Panc1 (cell line): ENCODE measurements at regions not wholly inside any gene's neighbourhood (a gene's known extent, or its start where the extent isn't known, plus 50 kb on each side); places are given as distances from the start of the nearest gene placed in this dataset.

Source experiments
- ATAC-seq: fragments of 200-7000 bp; cut with Tn5 transposase; 2 replicates; pipeline ENCODE4 v1.9.1; 2020; ENCODE audit warnings: mild to moderate bottlenecking, moderate library complexity
- BruUV-seq: library from RNA; stranded (reverse); fragments of 400-500 nt; replicated peaks from 2 replicates; lab custom pipeline; 2021; lab: Mats Ljungman, UMichigan
- CTCF ChIA-PET: fragments of 300-600 bp; sonication (Branson Sonifier 250); formaldehyde crosslinking; loops from one replicate; lab custom pipeline; 2022; ENCODE audit warnings: antibody characterized with exemption; lab: Charles Lee
- POLR2A ChIA-PET: fragments of 300-600 bp; sonication (Branson Sonifier 250); formaldehyde crosslinking; loops from one replicate; lab custom pipeline; 2022; ENCODE audit warnings: antibody characterized with exemption; lab: Charles Lee
- DNase-seq: peaks from one replicate; pipeline ENCODE4 v3.0.0-alpha.2; 2010; ENCODE audit warnings: low read depth, low spot score
- H3K27ac ChIP-seq: 2 replicates; pipeline ENCODE4 v1.5.1; 2011; ENCODE audit warnings: mild to moderate bottlenecking, low read length, inconsistent platforms
- H3K27me3 ChIP-seq: fragments of 200-500 bp; sonication (Bioruptor generic); 2 replicates; pipeline ENCODE4 v1.6.0; 2014; ENCODE audit warnings: low read length, inconsistent platforms; ENCODE audit not compliant: control insufficient read depth, insufficient read depth
- H3K36me3 ChIP-seq: fragments of 200-500 bp; sonication (Bioruptor generic); 2 replicates; pipeline ENCODE4 v1.5.1; 2014; ENCODE audit warnings: inconsistent platforms, mild to moderate bottlenecking, low read length, moderate library complexity; ENCODE audit not compliant: control insufficient read depth, insufficient read depth
- H3K4me1 ChIP-seq: 2 replicates; pipeline ENCODE4 v1.5.1; 2011; ENCODE audit warnings: inconsistent platforms, mild to moderate bottlenecking, low read length, moderate library complexity; ENCODE audit not compliant: control insufficient read depth, insufficient read depth
- H3K4me3 ChIP-seq, 2 experiments: 2 replicates each; pipeline ENCODE4 v1.5.1; 2011 to 2012; ENCODE audit warnings: low read depth in 2 of 2, low read length in 2 of 2, mild to moderate bottlenecking in 2 of 2, inconsistent platforms in 1 of 2, moderate library complexity in 1 of 2
- H3K9me3 ChIP-seq: fragments of 200-500 bp; sonication (Bioruptor generic); 2 replicates; pipeline ENCODE4 v1.5.1; 2014; ENCODE audit warnings: low read depth, mild to moderate bottlenecking, inconsistent platforms, low read length, moderate library complexity; ENCODE audit not compliant: control insufficient read depth, insufficient read depth
- POLR2AphosphoS5 ChIP-seq: IDR thresholded peaks from 2 replicates; pipeline ENCODE4 v1.6.1; 2012; ENCODE audit warnings: mild to moderate bottlenecking, low read depth, low read length, moderate library complexity
- SIN3A ChIP-seq: IDR thresholded peaks from 2 replicates; pipeline ENCODE4 v1.6.1; 2012; ENCODE audit warnings: low read depth, mild to moderate bottlenecking, low read length, moderate library complexity, borderline replicate concordance; ENCODE audit not compliant: insufficient read depth
- TCF7L2 ChIP-seq: IDR thresholded peaks from 2 replicates; pipeline ENCODE4 v1.6.1; 2011; ENCODE audit warnings: mild to moderate bottlenecking, low read depth, low read length, inconsistent platforms
- in situ Hi-C: cut with HindIII; loops from 2 replicates; pipeline ENCODE4 v1.10.0; 2016; ENCODE audit warnings: low sequenced_read_pairs, low pct_unique_long_range_greater_than_20kb
- intact Hi-C: fragments of 100-400 bp; cut with micrococcal nuclease; formaldehyde crosslinking; loops from one replicate; pipeline ENCODE4 v1.10.0; 2022; ENCODE audit not compliant: unreplicated experiment
- TF ChIP-seq, protein P1 (sequence below), 2 experiments: IDR thresholded peaks; 2 replicates each; pipeline ENCODE4 v1.6.1; 2011 to 2012; ENCODE audit warnings: low read depth in 2 of 2, control low read depth in 1 of 2, low read length in 1 of 2, mild to moderate bottlenecking in 1 of 2, moderate library complexity in 1 of 2; ENCODE audit not compliant: insufficient read depth in 1 of 2
- TF ChIP-seq, protein P2 (sequence below): fragments of 450-650 bp; IDR thresholded peaks from 2 replicates; pipeline ENCODE4 v1.5.1; 2017; ENCODE audit warnings: mild to moderate bottlenecking

DNA sequence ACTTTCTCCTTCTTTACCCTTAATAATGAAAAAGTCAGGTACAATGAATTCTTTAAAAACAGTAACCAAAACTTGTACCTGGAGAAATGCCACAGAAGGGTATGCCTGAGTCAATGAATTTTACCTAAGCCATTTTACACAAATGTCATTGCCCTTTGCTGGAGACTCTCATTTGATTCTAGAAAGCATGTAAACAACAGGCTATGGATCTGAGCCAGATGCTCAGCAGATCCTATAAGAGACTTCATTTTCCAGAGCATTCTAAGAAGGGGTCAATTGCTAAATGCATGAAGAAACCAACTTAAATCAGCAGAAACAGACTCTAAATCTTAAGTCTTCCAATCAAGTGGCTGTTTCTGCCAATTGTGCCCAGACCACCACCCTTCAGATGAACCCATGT, 83.8 kb upstream of the GALNT15 start:
- intact Hi-C loops, result no loop called here

DNA sequence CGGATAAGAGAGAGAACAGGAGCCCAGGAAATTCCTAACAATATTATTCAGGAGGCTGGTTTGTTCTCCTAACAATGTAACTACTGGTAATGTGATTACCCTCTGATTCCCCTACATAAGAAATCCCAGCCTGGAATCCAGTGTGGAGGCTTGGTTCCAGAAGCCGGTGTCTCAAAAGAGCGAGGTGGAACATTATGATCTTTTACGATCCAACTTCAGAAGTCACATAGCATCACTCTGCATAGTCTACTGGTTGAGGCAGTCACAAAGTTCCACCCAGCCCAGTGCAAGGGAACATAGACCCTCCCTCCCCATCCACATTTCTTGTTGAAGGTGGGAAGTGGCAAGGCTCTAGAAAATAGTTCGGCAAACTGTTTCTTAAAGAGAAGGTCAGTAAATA, 81.6 kb upstream of the GALNT15 start:
- no peaks in the 10 kb centered on the region for H3K27me3 ChIP-seq
- H3K36me3 ChIP-seq, result no peaks in the 10 kb centered on the region
- TF ChIP-seq TCF7L2 (no peak), SIN3A (no peak), POLR2AphosphoS5 (no peak)
- TF ChIP-seq, protein P1, sequence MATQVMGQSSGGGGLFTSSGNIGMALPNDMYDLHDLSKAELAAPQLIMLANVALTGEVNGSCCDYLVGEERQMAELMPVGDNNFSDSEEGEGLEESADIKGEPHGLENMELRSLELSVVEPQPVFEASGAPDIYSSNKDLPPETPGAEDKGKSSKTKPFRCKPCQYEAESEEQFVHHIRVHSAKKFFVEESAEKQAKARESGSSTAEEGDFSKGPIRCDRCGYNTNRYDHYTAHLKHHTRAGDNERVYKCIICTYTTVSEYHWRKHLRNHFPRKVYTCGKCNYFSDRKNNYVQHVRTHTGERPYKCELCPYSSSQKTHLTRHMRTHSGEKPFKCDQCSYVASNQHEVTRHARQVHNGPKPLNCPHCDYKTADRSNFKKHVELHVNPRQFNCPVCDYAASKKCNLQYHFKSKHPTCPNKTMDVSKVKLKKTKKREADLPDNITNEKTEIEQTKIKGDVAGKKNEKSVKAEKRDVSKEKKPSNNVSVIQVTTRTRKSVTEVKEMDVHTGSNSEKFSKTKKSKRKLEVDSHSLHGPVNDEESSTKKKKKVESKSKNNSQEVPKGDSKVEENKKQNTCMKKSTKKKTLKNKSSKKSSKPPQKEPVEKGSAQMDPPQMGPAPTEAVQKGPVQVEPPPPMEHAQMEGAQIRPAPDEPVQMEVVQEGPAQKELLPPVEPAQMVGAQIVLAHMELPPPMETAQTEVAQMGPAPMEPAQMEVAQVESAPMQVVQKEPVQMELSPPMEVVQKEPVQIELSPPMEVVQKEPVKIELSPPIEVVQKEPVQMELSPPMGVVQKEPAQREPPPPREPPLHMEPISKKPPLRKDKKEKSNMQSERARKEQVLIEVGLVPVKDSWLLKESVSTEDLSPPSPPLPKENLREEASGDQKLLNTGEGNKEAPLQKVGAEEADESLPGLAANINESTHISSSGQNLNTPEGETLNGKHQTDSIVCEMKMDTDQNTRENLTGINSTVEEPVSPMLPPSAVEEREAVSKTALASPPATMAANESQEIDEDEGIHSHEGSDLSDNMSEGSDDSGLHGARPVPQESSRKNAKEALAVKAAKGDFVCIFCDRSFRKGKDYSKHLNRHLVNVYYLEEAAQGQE (IDR thresholded peaks at IDR 0.05; ENCODE audit: insufficient read depth in 1 of 2, low read depth in 2 of 2, low read length in 1 of 2), result no peak
- TF ChIP-seq, protein P2, sequence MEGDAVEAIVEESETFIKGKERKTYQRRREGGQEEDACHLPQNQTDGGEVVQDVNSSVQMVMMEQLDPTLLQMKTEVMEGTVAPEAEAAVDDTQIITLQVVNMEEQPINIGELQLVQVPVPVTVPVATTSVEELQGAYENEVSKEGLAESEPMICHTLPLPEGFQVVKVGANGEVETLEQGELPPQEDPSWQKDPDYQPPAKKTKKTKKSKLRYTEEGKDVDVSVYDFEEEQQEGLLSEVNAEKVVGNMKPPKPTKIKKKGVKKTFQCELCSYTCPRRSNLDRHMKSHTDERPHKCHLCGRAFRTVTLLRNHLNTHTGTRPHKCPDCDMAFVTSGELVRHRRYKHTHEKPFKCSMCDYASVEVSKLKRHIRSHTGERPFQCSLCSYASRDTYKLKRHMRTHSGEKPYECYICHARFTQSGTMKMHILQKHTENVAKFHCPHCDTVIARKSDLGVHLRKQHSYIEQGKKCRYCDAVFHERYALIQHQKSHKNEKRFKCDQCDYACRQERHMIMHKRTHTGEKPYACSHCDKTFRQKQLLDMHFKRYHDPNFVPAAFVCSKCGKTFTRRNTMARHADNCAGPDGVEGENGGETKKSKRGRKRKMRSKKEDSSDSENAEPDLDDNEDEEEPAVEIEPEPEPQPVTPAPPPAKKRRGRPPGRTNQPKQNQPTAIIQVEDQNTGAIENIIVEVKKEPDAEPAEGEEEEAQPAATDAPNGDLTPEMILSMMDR, result no peak
- DNase-seq (no peak), ATAC-seq (no peak)
- H3K27ac ChIP-seq, result no peak overlapping the region
- H3K4me1 ChIP-seq, result no peaks in the 10 kb centered on the region
- H3K9me3 ChIP-seq, result no peaks in the 10 kb centered on the region
- intact Hi-C loops, result no loop called here
- in situ Hi-C loops, result no loop called here
- CTCF ChIA-PET, result no interaction called here
- POLR2A ChIA-PET, result no interaction called here
- no TSS peak for BruUV-seq
- H3K4me3 ChIP-seq, result no peak overlapping the region

More for the DNA sequence above, 83.8 kb upstream of the GALNT15 start:
- no peak for DNase-seq
- Histone ChIP-seq H3K27ac (no peak overlapping the region), H3K36me3 (no peaks in the 10 kb centered on the region), H3K4me3 (no peak overlapping the region), H3K4me1 (no peaks in the 10 kb centered on the region), H3K27me3 (no peaks in the 10 kb centered on the region), H3K9me3 (no peaks in the 10 kb centered on the region)
- in situ Hi-C loops, result no loop called here
- TF ChIP-seq, protein P1 (IDR thresholded peaks at IDR 0.05; ENCODE audit: insufficient read depth in 1 of 2, low read depth in 2 of 2, low read length in 1 of 2), result no peak
- TF ChIP-seq SIN3A (no peak), POLR2AphosphoS5 (no peak), TCF7L2 (no peak)
- TF ChIP-seq, protein P2, result no peak
- no peak for ATAC-seq
- ChIA-PET POLR2A (no interaction called here), CTCF (no interaction called here)
- BruUV-seq, result no TSS peak
